SK-N-MC (cell line): ENCODE measurements at regions not wholly inside any gene's neighbourhood (a gene's known extent, or its start where the extent isn't known, plus 50 kb on each side); places are given as distances from the start of the nearest gene placed in this dataset.

Source experiments
- EZH2 ChIP-seq: fragments of 200-600 bp; sonication (generic); IDR thresholded peaks from one replicate; pipeline ENCODE4 v1.6.1; 2017; ENCODE audit warnings: antibody characterized with exemption
- FOXP2 ChIP-seq: optimal IDR thresholded peaks from 2 replicates; pipeline ENCODE3; 2011; ENCODE audit warnings: mild to moderate bottlenecking, moderate library complexity; ENCODE audit not compliant: insufficient read depth; ENCODE audit errors: extremely low read length, control extremely low read depth
- POLR2AphosphoS5 ChIP-seq: IDR thresholded peaks from 2 replicates; pipeline ENCODE4 v1.6.1; 2012; ENCODE audit warnings: mild to moderate bottlenecking, low read depth, low read length, borderline replicate concordance

DNA sequence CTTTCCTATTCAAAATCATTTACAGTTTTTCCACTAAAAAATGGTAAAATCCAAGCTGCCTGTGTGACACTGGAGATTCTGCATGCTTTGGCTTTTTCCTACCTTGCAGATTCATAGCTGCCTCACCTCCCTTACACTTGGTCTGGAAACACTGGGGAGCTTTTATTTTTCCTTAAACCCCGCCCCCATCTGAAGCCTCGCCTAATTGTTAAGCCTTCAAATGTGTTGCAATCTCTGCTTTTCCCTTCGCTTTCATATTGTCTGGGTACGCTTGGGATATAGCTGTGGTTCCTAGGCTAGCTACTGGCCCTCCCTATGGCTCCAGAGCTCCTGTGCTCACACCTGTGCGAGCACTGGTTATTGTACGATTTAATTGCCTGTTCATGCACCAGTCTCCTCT is 942.4 kb upstream of the GYPC start:
- no peak for TF ChIP-seq FOXP2
- no peak for TF ChIP-seq EZH2
- no peak for TF ChIP-seq POLR2AphosphoS5
